K562 (cell line): ENCODE measurements at regions not wholly inside any gene's neighbourhood (a gene's known extent, or its start where the extent isn't known, plus 50 kb on each side); places are given as distances from the start of the nearest gene placed in this dataset.

Experiments
- ATAC-seq: fragments of 200-7000 bp; cut with Tn5 transposase; 3 replicates; pipeline ENCODE4 v1.9.1; 2020; ENCODE audit warnings: moderate library complexity
- BruUV-seq: library from RNA; stranded (reverse); fragments of 400-500 nt; replicated peaks from 2 replicates; lab custom pipeline; 2021; lab: Mats Ljungman, UMichigan
- CTCF ChIA-PET: fragments of 300-600 bp; formaldehyde crosslinking; extraction: SDS; loops from one replicate; lab custom pipeline; 2021; ENCODE audit warnings: low intra/inter-chr PET ratio; lab: Yijun Ruan, JAX
- POLR2A ChIA-PET: fragments of 300-600, 350-650 bp; sonication (Branson Sonifier 250); formaldehyde crosslinking; extraction: SDS; loops from one replicate; lab custom pipeline; 2021; ENCODE audit warnings: antibody characterized with exemption, inconsistent platforms; lab: Yijun Ruan, JAX
- DNase-seq, 4 experiments: peaks; one replicate each; pipeline versions ENCODE4 v3.0.0 to v3.0.0-alpha.2; 2011 to 2018; ENCODE audit warnings: low spot score in 3 of 4, mixed read lengths in 3 of 4; ENCODE audit errors: extremely low read depth in 1 of 4
- FAIRE-seq: peaks from 2 replicates; lab custom pipeline; 2011; peaks lifted over from hg19 to GRCh38; lab: Jason Lieb, UNC
- H2AFZ ChIP-seq: 2 replicates; pipeline ENCODE4 v1.6.0; 2011; ENCODE audit warnings: low read depth, low read length, control low read depth, inconsistent platforms
- H3K27ac ChIP-seq: fragments of 200-600 bp; 3 replicates; pipeline ENCODE4 v1.8.0; 2011; ENCODE audit warnings: low read depth, mild to moderate bottlenecking, control low read depth, inconsistent platforms, low read length, moderate library complexity, mixed read lengths; ENCODE audit errors: extremely low read depth
- H3K27me3 ChIP-seq, 2 experiments: fragments of 300-600 bp in 1 of 2; 2 replicates in 1 of 2; 3 replicates in 1 of 2; pipeline versions ENCODE4 v1.6.0 to v1.8.0; 2011; ENCODE audit warnings: inconsistent platforms in 2 of 2, low read length in 2 of 2, mild to moderate bottlenecking in 1 of 2, mixed read lengths in 1 of 2, moderate library complexity in 1 of 2; ENCODE audit not compliant: control insufficient read depth in 2 of 2, insufficient read depth in 2 of 2
- H3K36me3 ChIP-seq: fragments of 300-600 bp; 3 replicates; pipeline ENCODE4 v1.8.0; 2011; ENCODE audit warnings: mild to moderate bottlenecking, low read length, inconsistent platforms; ENCODE audit not compliant: control insufficient read depth, insufficient read depth
- H3K4me1 ChIP-seq, 2 experiments: fragments of 200-600 bp in 1 of 2; replicated peaks in 1 of 2; 2 replicates in 1 of 2; 3 replicates in 1 of 2; pipeline versions ENCODE4 v1.5.1 to v1.8.0; 2011; ENCODE audit warnings: inconsistent platforms in 2 of 2, low read length in 2 of 2, mild to moderate bottlenecking in 1 of 2, mixed read lengths in 1 of 2, moderate library complexity in 1 of 2; ENCODE audit not compliant: control insufficient read depth in 2 of 2, insufficient read depth in 2 of 2
- H3K4me2 ChIP-seq: 2 replicates; pipeline ENCODE4 v1.6.1; 2011; ENCODE audit warnings: low read length, control low read depth, inconsistent platforms, mixed read lengths; ENCODE audit not compliant: insufficient read depth
- H3K4me3 ChIP-seq: fragments of 200-600 bp; sonication (generic), shearing (Covaris generic); 2 replicates; pipeline ENCODE4 v1.5.1; 2016; ENCODE audit warnings: control low read depth, inconsistent platforms
- H3K79me2 ChIP-seq: fragments of 200-600 bp; 3 replicates; pipeline ENCODE4 v1.8.0; 2011; ENCODE audit warnings: low read length, inconsistent platforms; ENCODE audit not compliant: control insufficient read depth, insufficient read depth
- H3K9ac ChIP-seq, 2 experiments: 2 replicates each; pipeline versions ENCODE4 v1.6.0 to v1.6.1; 2011; ENCODE audit warnings: low read depth in 2 of 2, low read length in 2 of 2, control low read depth in 1 of 2, inconsistent platforms in 1 of 2, mild to moderate bottlenecking in 1 of 2, mixed read lengths in 1 of 2; ENCODE audit not compliant: insufficient read depth in 1 of 2
- H3K9me1 ChIP-seq: one replicate; pipeline ENCODE4 v1.6.0; 2011; ENCODE audit warnings: inconsistent platforms, mild to moderate bottlenecking, low read length, moderate library complexity; ENCODE audit not compliant: control insufficient read depth, insufficient read depth
- H3K9me3 ChIP-seq: replicated peaks from 2 replicates; pipeline ENCODE4 v1.5.1; 2011; ENCODE audit warnings: low read depth, low read length, inconsistent platforms; ENCODE audit not compliant: control insufficient read depth, insufficient read depth
- H4K20me1 ChIP-seq: replicated peaks from 2 replicates; pipeline ENCODE4 v1.6.1; 2011; ENCODE audit warnings: low read length, inconsistent platforms, mixed read lengths; ENCODE audit not compliant: control insufficient read depth, insufficient read depth
- CREB3L1 ChIP-seq: fragments of 450-650 bp; IDR thresholded peaks from 2 replicates; pipeline ENCODE4 v1.6.1; 2014; ENCODE audit warnings: low read depth, mild to moderate bottlenecking, moderate library complexity, borderline replicate concordance
- HDAC3 ChIP-seq: fragments of 450-650 bp; IDR thresholded peaks from 2 replicates; pipeline ENCODE4 v1.6.1; 2018; ENCODE audit warnings: borderline replicate concordance, mild to moderate bottlenecking, moderate library complexity; ENCODE audit not compliant: partially characterized antibody
- POLR2G ChIP-seq: fragments of 200-400 bp; formaldehyde crosslinking; IDR thresholded peaks from 2 replicates; pipeline ENCODE4 v1.6.1; 2017; ENCODE audit warnings: low read depth, mild to moderate bottlenecking, antibody characterized with exemption, low read length, moderate library complexity
- SMARCB1 ChIP-seq: IDR thresholded peaks from 2 replicates; pipeline ENCODE4 v1.6.1; 2011; ENCODE audit warnings: improper control_type of control experiment, low read depth; ENCODE audit not compliant: insufficient read length
- ZBTB7A ChIP-seq: IDR thresholded peaks from 2 replicates; pipeline ENCODE4 v1.6.1; 2011; ENCODE audit warnings: low read depth, mild to moderate bottlenecking, low read length, moderate library complexity, borderline replicate concordance; ENCODE audit not compliant: control insufficient read depth
- ZNF347 ChIP-seq: fragments of 450-650 bp; formaldehyde crosslinking; IDR thresholded peaks from 2 replicates; pipeline ENCODE4 v1.4.0; 2020; ENCODE audit warnings: low read depth, mild to moderate bottlenecking, moderate library complexity
- WGBS: fragments of 100-300 bp; shearing (Covaris generic); methylation state at CpG from one replicate; pipeline ENCODE4 v1.1.6; 2016; ENCODE audit warnings: low coverage, mixed read lengths; ENCODE audit not compliant: insufficient coverage; ENCODE audit errors: missing lambda C conversion rate; 5-methylcytosine and 5-hydroxymethylcytosine counted together
- in situ Hi-C: fragments of 300-500 bp; cut with MboI; formaldehyde crosslinking; loops from 4 replicates; pipeline ENCODE4 v1.15.0; 2018; ENCODE audit warnings: inconsistent platforms, mixed read lengths
- intact Hi-C: fragments of 100-400 bp; cut with micrococcal nuclease; formaldehyde crosslinking; loops from 2 replicates; pipeline ENCODE4 v1.14.2; 2022

GRCh38 chr18:45276878-45277277 lies 338.4 kb upstream of the SLC14A2 start:
- no peak overlapping the region for H3K9ac ChIP-seq
- POLR2A ChIA-PET = no interaction called here
- H4K20me1 ChIP-seq = no peaks in the 10 kb centered on the region
- H3K9me1 ChIP-seq = no peaks in the 10 kb centered on the region
- no TSS peak for BruUV-seq
- H3K27ac ChIP-seq = no peak overlapping the region
- no peak overlapping the region for H3K4me2 ChIP-seq
- 2% methylated on average over 3 of the region's 3 CpGs for WGBS
- CTCF ChIA-PET = no interaction called here
- no peaks in the 10 kb centered on the region for H3K27me3 ChIP-seq
- ATAC-seq (no peak), DNase-seq (no peak), FAIRE-seq (no peak)
- H2AFZ ChIP-seq = no peak overlapping the region
- TF ChIP-seq ZNF347 (CRISPR knock-in tag) (no peak), CREB3L1 (no peak)
- intact Hi-C loops (no loop called here), in situ Hi-C loops (no loop called here)
- H3K36me3 ChIP-seq = no peaks in the 10 kb centered on the region
- H3K9me3 ChIP-seq = no peaks in the 10 kb centered on the region
- no peaks in the 10 kb centered on the region for H3K4me1 ChIP-seq
- no peaks in the 10 kb centered on the region for H3K79me2 ChIP-seq
- no peak overlapping the region for H3K4me3 ChIP-seq

- intact Hi-C loops (no loop called here), in situ Hi-C loops (no loop called here)
- H4K20me1 ChIP-seq = no peaks in the 10 kb centered on the region
- H3K27me3 ChIP-seq = no peaks in the 10 kb centered on the region
- ChIA-PET CTCF (no interaction called here), POLR2A (no interaction called here)
- no peaks in the 10 kb centered on the region for H3K4me1 ChIP-seq
- no peak overlapping the region for H2AFZ ChIP-seq
- no TSS peak for BruUV-seq
- no peak overlapping the region for H3K4me2 ChIP-seq
- FAIRE-seq = no peak
- WGBS = 4% methylated on average over 4 of the region's 4 CpGs
- no peaks in the 10 kb centered on the region for H3K36me3 ChIP-seq
- no peaks in the 10 kb centered on the region for H3K9me1 ChIP-seq
- no peak for ATAC-seq
- H3K4me3 ChIP-seq = no peak overlapping the region
- H3K27ac ChIP-seq = no peak overlapping the region
- H3K9me3 ChIP-seq = no peaks in the 10 kb centered on the region
- TF ChIP-seq SMARCB1 (no peak), ZBTB7A (no peak), POLR2G (no peak), HDAC3 (no peak)
- DNase-seq = no peak
- no peaks in the 10 kb centered on the region for H3K79me2 ChIP-seq
- no peak overlapping the region for H3K9ac ChIP-seq
Observed at GRCh38 chr18:45277908-45278307, 337.4 kb upstream of the SLC14A2 start.
